GM21723 (cell line): ENCODE measurements at regions not wholly inside any gene's neighbourhood (a gene's known extent, or its start where the extent isn't known, plus 50 kb on each side); places are given as distances from the start of the nearest gene placed in this dataset.
"Not testable (repeated sequence)": the region's sequence is repeated elsewhere in the genome, so short reads cannot be mapped to it uniquely, and the experiment has no call there.

ENCODE experiments used
- ATAC-seq: cut with Tn5 transposase; IDR thresholded peaks from one replicate; pipeline ENCODE4 v1.9.1; 2021; ENCODE audit warnings: mild to moderate bottlenecking, moderate library complexity; ENCODE audit not compliant: unreplicated experiment

DNA sequence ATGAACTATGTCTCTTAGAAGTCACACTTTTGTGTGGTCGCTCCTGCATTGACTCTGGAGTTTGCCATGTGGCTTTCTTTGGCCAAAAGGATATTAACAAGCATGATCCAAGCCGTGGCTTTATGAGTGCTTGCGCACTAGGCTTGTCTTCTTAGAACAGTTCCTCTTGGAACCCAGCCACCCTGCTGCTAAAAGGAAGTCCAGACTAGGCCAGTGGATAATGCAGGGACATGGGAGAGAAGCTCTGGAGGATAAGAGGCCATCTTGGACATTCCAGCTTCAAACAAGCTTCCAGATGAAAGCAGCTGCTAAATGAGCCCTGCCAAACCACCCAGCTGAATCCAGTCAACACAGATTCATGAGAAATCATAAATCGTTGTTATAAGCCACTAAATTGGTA, 346.4 kb downstream of the CDC5L start:
- ATAC-seq, result no peak

DNA sequence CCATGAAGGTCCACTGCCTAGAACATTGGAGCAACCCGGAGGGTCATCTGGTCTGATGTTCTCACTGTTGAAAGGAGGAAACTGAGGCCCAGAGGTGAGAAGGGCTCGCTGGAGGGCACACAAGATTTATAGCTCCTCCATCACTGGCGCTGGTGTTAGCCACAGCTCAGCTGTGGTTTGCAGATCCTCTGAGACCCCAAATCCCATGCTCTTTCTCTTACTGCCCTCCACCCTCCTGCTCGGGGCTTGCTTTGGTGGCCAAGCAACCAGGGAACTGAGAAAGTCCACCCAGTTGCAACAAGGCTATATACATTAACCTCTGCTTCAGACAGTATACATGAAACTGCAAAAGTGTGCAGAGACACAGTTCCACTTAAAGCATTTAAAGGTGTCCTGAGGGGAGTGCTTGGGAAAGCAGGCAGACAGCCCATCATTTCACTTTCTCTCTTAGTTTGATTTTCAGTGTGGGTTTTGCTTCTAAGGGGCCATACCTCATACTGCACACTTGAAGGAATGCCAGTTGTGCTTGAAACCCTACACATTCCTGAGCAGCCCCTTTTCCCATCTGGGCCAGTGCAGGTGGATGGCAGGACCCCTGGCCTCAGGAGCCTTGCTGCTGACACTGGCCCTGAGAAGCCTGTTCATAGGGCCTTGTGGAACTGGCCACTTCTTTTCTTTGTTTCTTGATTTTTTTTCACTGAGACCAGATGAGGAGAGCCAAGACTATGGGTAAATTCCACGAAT, 347.6 kb downstream of the CDC5L start:
- no peak for ATAC-seq

DNA sequence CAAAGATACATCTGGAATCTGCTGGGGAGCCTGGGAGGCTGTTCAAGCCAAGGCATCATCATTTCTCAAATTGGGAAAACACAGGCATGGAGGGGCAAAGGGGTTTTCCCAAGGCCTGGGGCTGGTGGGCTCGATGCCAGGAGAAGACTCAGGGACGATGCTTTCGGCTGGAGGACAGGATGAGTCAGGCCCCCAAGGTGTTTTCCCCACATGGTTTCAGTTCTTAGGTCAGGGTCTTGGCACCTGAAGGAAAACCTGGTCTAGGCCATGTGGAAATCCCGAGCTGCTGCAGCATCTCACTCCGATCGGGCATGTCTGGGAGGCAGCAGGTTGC, 348.1 kb downstream of the CDC5L start:
- peak; percentile 57 for ATAC-seq

DNA sequence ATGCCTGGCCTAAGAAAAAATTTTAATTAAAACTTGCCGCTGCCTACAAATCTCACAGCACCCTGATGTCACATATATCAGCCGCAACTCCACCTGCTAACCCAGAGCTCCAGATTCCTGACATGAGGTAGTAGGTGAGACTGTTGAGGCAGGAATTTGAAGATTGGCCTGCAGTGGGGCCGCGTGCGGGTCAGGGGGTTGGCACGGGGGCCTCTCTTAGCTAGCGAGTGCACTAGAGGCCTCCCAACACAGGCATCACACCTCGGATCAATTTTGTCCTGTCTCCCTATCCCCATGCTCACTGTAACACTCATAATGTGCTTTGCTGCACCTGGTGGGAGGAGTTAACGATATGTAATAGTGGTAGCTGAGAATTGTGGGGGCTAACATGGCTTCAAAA, 349.8 kb downstream of the CDC5L start:
- no peak for ATAC-seq

DNA sequence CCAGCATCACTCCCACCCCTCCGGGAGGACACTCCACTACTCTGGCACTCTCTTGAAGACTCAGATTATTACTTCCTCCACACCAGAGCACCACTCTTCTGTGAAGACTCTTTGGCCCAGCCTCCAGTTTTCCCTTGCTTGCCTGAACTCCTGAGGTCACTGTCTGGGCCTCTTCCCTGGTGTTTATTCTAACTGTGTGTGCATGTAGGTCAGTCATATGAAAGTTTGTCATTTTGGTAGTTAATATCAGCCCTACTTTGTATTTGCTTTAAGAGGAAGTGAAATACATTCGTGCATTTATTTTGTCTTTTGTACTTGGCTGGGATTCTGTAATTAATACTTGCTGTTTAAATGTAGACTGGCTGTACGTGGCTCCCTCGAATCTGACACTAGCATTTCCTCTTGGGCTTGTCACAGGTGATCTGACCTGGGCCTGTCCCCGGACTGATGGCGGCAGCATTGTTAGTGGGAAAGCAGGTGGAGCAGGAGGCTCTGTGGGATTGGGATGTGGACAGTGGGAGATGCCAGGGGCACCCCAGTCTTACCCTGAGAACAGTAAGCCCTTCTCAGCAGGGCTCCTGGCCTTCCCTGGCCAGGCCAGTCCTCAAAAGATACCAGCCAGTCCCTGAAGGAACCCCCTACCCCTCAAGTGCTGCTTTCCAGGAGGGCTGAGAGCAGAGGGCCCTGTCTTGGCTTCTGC, 350.5 kb downstream of the CDC5L start:
- ATAC-seq, result peak; percentile 50

DNA sequence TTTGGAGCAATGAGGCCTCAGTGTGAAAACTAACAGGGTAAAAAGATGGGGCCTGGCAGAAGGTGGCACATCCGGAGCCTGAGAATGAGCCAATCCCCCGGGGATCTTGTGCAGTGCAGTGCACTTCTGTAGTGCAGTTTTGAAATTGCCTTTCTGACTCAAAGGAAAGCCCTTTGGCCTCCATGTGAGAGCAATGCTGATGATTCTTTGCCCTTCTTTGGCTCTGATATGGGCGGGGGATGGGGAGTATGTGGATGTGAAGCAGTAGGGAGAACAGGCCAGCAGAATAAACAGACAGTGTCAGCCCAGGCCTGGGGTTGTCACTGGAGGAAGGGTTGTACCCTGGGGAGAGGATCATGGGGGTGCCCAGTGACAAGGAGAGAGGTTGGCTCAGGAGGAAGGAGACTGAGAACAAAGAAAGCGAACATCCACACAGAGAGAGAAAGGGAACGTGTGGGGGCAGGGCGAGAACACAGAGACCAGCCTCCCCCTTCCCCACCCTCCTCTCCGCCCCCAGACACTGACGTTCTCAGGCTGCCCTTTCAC, 351.2 kb downstream of the CDC5L start:
- no peak for ATAC-seq

DNA sequence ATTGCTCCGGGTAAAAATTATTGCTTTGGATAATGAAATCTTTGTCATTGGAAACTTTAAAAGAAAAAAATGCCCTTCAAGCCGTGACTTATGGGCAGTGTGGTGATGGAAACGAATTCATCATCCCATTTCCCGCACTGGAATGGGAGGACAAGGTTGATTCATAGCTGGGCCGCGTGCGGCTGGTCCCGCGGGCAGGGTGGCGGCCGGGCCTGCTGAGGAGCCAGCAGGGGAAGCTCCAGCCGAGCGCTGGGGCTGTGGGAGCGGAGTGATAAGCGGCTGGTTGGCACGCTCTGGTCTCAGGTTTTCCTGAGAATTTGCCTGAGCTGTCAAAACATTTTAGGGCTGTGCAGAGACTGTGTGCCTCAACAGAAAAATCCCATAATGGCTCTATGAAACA, 351.7 kb downstream of the CDC5L start:
- no peak for ATAC-seq

DNA sequence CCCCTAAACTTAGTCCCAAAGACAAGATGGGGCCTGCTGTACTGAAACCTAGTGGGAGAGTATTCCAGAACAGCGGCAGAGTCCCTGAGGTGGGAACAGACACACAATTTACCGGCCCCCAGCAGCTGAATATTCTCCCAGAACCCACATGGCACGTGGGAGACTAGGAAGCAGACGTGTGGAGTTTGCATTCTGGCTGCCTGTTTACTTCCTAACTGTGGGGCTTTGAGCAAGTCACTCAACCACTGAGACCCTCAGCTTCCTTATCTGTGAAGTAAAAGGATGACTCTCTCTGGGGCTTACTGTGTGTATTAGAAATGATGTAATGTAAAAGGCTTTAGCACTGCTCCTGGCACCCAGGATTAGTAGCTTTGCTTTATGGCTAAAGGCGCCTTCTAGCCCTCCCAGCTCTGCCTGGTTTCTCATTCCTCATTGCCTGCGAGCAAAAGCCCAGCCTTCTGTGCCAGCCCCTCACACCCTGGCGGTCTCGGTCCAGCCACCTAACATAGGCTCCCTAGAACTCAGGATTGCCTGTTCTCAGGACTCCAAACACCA, 353.1 kb downstream of the CDC5L start:
- ATAC-seq, result no peak

DNA sequence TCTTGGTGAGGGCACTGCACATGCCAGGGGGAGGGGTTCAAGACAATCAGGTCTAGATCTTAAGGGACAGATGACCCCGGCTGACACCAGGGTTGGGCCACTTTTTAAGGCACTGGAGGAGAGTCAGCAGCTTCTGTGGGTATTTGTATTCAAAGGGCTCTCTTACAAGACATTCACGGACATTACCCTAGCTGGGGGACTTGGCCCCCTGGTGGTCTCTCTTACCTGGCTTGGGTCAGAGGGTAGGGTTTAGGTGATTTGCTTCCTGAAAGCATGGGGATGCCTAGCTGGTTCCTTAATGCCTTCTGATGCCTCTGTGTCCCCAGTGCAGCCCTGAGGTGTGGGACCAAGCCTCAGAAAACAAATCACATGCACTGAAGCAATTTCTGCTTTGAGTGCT, 354.7 kb downstream of the CDC5L start:
- ATAC-seq, result no peak

- no peak for ATAC-seq
Observed at GRCh38 chr6:44742828-44743372, 355.4 kb downstream of the CDC5L start.

DNA sequence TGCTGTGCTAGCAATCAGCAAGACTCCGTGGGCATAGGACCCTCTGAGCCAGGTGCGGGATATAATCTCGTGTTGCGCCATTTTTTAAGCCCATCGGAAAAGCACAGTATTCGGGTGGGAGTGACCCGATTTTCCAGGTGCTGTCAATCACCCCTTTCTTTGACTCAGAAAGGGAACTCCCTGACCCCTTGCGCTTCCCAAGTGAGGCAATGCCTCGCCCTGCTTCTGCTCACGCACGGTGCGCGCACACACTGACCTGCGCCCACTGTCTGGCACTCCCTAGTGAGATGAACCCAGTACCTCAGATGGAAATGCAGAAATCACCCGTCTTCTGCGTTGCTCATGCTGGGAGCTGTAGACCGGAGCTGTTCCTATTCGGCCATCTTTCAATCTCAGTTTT, 372.6 kb downstream of the CDC5L start:
- not testable (repeated sequence) for ATAC-seq

DNA sequence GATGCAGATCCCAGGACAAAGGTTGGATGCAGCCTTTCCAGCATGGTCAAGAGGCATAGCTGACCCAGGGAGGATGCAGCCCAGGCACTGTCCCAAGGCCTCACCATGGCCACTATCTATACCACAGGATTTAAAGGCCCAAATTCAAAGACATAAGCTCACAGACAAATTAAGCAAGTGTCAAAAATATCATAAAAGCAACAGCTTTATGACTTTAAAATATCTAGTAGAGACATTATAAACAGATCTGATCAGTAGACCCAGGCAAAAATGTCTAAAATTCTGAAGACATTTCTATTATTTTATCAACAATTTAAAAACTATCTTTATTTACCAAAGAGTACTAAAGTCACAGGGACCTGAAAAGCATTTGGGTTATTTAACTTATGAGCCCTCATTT, 373.5 kb downstream of the CDC5L start:
- no peak for ATAC-seq

- ATAC-seq, result no peak
Observed at GRCh38 chr6:44762496-44762895, 375.0 kb downstream of the CDC5L start.

DNA sequence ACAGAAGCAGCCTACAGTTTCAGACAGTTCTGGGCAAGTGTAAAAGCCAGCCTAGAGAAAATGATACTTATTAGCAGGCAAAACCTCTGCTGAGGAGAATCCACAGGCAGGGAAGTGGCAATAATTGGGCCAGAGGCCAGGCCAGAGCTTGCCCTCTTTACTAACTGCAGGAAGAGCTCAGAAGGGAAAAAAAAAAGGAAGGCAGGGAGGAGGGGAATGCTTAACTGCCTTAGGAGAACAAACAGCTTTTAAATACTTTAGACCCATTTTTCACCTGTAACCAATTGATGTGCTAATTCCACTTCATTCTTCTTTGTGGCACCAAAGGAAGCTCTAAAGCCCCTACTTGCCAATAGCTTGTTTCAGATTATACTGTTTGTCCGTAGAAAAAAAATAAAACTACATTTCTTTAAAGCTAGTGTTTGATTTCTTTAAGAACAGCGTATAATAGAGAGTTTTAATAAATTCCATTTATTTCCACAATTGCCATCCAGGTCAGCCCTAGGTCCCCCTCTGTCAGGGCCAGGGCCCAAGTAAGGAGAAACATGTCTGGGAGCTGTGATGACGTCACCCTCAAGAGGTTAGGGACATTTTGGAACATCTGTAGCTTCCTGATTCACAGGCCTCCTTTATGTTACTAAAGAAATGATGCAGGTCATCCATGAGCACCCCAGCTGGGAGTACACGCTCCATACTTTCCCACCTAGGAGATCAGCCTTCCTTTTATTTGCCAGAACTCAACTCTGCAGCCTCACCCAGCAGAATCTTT, 384.3 kb downstream of the CDC5L start:
- no peak for ATAC-seq

GRCh38 chr6:44772838-44773237, 385.3 kb downstream of the CDC5L start:
- no peak for ATAC-seq

DNA sequence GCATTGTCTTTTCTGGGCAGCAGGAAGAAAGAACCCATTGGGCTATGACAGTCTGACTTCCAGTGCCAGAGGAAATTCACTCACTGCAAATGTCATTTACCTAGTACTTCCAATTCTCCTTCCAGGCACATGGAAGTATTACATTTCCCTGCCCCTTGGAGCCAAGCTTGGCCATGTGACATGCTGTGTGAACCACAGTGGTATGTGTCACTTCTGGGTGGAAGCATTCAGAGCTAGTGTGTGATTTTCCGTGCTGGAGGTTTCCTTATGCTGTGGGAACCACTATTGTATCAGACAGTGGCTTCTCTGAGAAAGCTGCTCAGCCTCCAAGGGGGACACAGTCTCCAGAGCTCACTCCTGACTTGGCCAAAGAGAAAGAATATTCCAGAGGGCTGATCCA, 387.6 kb downstream of the CDC5L start:
- no peak for ATAC-seq

DNA sequence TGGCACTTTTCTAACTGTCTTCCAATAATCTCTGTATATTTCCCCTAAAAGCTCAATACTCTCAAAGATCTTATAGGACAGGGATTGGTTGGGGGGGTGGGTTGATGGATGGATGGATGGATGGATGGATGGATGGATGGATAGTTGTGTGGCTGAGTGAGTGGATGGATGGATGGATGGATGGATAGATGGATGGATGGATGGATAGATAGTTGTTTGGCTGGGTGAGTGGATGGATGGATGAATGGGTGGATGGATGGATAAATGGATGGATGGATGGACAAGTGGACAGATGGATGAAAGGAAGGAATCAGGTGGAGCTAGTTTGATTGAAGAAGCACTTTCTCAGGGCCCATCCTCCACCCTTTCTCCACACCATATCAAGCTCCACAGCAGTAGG, 388.8 kb downstream of the CDC5L start:
- ATAC-seq, result no peak

DNA sequence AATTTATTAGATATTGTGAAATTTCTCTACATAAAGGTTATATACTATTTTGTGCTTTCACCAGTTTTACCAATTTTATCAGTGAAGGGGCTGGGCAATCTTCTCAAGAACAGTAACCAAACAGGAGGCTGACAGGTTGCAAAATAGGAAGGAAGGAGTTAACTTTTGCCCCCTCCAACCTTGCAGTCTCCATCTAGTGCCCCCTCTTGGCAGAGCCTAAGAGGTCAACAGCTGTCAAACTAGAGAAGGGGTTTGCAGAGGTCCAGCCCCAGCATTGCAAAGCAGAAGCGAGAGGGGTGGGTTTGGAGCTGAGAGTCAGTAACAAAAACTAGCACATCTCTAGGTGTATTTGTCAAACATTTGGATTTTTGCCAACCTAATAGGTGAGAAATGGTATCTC, 391.0 kb downstream of the CDC5L start:
- no peak for ATAC-seq
